Mucosa of descending colon (tissue), 3 donors: ENCODE measurements at regions not wholly inside any gene's neighbourhood (a gene's known extent, or its start where the extent isn't known, plus 50 kb on each side); places are given as distances from the start of the nearest gene placed in this dataset.

Source experiments
- ATAC-seq: fragments of 200-7000 bp; cut with Tn5 transposase; one replicate; pipeline ENCODE4 v1.9.1; 2020; ENCODE audit warnings: mild to moderate bottlenecking, moderate library complexity
- DNase-seq, 3 donors: peaks; one replicate each; pipeline ENCODE4 v3.0.0-alpha.2; 2020
- H3K36me3 ChIP-seq: fragments of 200-600 bp; one replicate; pipeline ENCODE4 v1.8.0; 2021; ENCODE audit warnings: low read depth, mild to moderate bottlenecking
- H3K4me1 ChIP-seq: fragments of 200-600 bp; one replicate; pipeline ENCODE4 v1.8.0; 2021; ENCODE audit warnings: low read depth, mild to moderate bottlenecking
- H3K4me3 ChIP-seq: fragments of 200-600 bp; one replicate; pipeline ENCODE4 v1.8.0; 2021; ENCODE audit warnings: mild to moderate bottlenecking
- H3K9me3 ChIP-seq: fragments of 200-600 bp; one replicate; pipeline ENCODE4 v1.8.0; 2021; ENCODE audit warnings: mild to moderate bottlenecking
- CTCF ChIP-seq: fragments of 200-600 bp; IDR thresholded peaks from one replicate; pipeline ENCODE4 v1.8.0; 2022; ENCODE audit warnings: antibody characterized with exemption, mild to moderate bottlenecking
- intact Hi-C, 2 donors: fragments of 100-400 bp; cut with DNase I in 1 of 2; cut with micrococcal nuclease in 1 of 2; formaldehyde crosslinking; loops; one replicate each; pipeline versions ENCODE4 v1.11.0 to v1.11.1; 2022; cut with DNase I, micrococcal nuclease
- donor health status: DM: no; HTN: no; CAD: no; lungs with moderate emphysema.
- donor health status: DM: no; HTN: no; CAD: no.
- donor health status: DM: no; HTN: yes; CAD: no.

DNA sequence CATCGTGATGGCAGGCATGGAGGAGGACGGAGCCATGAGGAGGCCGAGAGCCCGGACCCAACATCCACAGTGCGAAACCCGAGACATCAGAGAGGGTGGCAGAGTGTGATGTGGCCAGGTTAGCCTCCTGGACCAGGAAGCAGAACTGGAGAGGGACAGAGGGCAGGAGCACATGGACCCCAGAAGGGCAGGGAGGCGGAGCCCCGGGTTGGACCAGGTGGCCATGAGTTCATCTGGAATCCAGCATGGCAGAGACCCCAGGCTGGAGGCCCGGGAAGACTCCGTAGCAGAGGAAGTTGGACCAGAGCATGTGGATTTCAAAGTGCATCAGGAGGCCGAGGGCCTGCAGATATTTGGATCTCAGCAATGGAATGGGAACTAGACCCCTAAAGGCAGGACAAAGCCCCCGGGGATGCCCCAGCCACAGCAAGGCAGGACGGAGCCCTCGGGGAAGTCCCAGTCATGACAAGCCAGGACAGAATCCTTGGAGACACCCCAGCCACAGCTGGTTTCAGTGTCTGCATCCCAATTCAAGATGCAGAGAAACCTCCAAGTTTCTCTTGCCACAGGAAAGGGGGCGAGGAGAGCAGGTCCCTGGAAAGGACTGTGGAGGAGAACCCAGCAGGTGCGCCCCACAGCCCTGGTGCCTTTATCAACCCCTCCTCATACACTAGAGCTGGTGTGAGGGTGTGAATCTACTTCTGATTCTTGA lies 1393.4 kb downstream of the BRD1 start:
- intact Hi-C loops: no loop called here
- H3K36me3 ChIP-seq: no peaks in the 10 kb centered on the region
- no peak overlapping the region for H3K4me3 ChIP-seq
- TF ChIP-seq CTCF: no peak
- no peak for DNase-seq
- H3K4me1 ChIP-seq: no peaks in the 10 kb centered on the region
- no peaks in the 10 kb centered on the region for H3K9me3 ChIP-seq
- ATAC-seq: no peak

GRCh38 chr22:48433647-48434046 lies 1394.0 kb downstream of the BRD1 start:
- Histone ChIP-seq H3K4me3 (no peak overlapping the region), H3K36me3 (no peaks in the 10 kb centered on the region), H3K9me3 (no peaks in the 10 kb centered on the region), H3K4me1 (no peaks in the 10 kb centered on the region)
- intact Hi-C loops: no loop called here
- DNase-seq (no peak), ATAC-seq (no peak)
- TF ChIP-seq CTCF: no peak

GRCh38 chr22:48432781-48433518 lies 1394.7 kb downstream of the BRD1 start:
- intact Hi-C loops: no loop called here
- no peak for TF ChIP-seq CTCF
- DNase-seq (no peak), ATAC-seq (no peak)
- Histone ChIP-seq H3K36me3 (no peaks in the 10 kb centered on the region), H3K9me3 (no peaks in the 10 kb centered on the region), H3K4me1 (no peaks in the 10 kb centered on the region), H3K4me3 (no peak overlapping the region)

DNA sequence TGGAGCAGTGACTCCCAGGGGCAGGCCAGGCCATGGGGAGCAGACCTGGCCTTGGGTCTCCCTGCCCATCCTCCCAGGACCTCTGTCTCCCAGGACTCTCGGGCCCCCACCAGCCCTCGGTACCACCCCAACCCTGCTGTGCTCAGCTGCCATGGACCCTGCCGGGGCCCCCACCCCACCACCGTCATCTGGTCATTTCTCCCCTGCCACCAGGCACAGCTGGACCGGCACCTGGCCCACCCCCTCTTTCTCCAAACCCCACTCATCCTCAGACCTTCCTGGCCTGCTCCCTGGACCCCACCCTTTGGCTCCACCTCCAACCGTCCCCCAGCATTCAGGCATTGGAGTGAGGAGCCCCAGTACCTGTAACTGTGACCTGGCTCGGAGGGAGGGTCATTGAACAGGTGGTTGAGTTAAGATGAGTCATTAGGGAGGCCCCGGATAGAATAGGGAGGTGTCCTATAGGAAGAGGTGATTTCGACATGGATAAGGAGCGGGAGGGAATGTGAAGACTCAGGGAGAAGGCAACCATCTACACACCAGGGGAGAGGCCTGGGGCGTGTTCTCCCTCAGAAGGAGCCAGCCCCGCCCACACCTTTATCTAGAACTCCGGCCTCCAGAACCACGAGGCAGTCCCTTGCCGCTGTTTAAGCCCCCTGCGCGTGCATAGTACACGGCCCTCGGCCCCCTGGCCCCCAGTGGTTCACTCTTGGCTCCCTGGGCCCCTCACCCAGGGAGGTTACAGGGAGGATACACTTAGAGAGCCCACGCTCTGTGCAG lies 1395.9 kb downstream of the BRD1 start:
- no peak for TF ChIP-seq CTCF
- no peaks in the 10 kb centered on the region for H3K9me3 ChIP-seq
- ATAC-seq: peak; percentile 40
- intact Hi-C loops: no loop called here
- DNase-seq: peak in 1 of 3 donors; percentile 9
- no peaks in the 10 kb centered on the region for H3K36me3 ChIP-seq
- H3K4me1 ChIP-seq: no peaks in the 10 kb centered on the region
- no peak overlapping the region for H3K4me3 ChIP-seq

- no peak for TF ChIP-seq CTCF
- no peaks in the 10 kb centered on the region for H3K36me3 ChIP-seq
- intact Hi-C loops: no loop called here
Observed at GRCh38 chr22:48431014-48431413, 1396.7 kb downstream of the BRD1 start.

More at GRCh38 chr22:48431014-48431413, 1396.7 kb downstream of the BRD1 start:
- Histone ChIP-seq H3K4me1 (no peaks in the 10 kb centered on the region), H3K4me3 (no peak overlapping the region), H3K9me3 (no peaks in the 10 kb centered on the region)
- no peak for ATAC-seq
- no peak for DNase-seq
